Naive B cell (primary cell): ENCODE measurements at regions not wholly inside any gene's neighbourhood (a gene's known extent, or its start where the extent isn't known, plus 50 kb on each side); places are given as distances from the start of the nearest gene placed in this dataset.

ENCODE experiments used
- ATAC-seq, 2 donors: fragments of 150-1000 bp; cut with Tn5 transposase; 2 replicates each; pipeline ENCODE4 v1.10.0; 2021; ENCODE audit warnings: low read depth in 2 of 2, mild to moderate bottlenecking in 2 of 2, moderate library complexity in 2 of 2
- DNase-seq: peaks from one replicate; pipeline ENCODE4 v3.0.0; 2022
- H3K27ac Mint-ChIP-seq, 6 donors: one replicate each; pipeline ENCODE4 v1.8.0; 2020 to 2022; ENCODE audit warnings: mild to moderate bottlenecking in 6 of 6, mixed read lengths in 6 of 6, moderate library complexity in 5 of 6, inconsistent platforms in 2 of 6
- H3K27me3 Mint-ChIP-seq, 3 donors: one replicate each; pipeline ENCODE4 v1.8.0; 2021 to 2022; ENCODE audit warnings: mixed read lengths in 3 of 3, mild to moderate bottlenecking in 1 of 3
- H3K36me3 Mint-ChIP-seq, 2 donors: one replicate each; pipeline ENCODE4 v1.8.0; 2020 to 2022; ENCODE audit warnings: mixed read lengths in 2 of 2, inconsistent platforms in 1 of 2, mild to moderate bottlenecking in 1 of 2
- H3K4me1 Mint-ChIP-seq, 3 donors: one replicate each; pipeline ENCODE4 v1.8.0; 2020 to 2022; ENCODE audit warnings: mixed read lengths in 3 of 3, inconsistent platforms in 1 of 3, mild to moderate bottlenecking in 1 of 3, moderate library complexity in 1 of 3
- H3K4me3 Mint-ChIP-seq, 8 donors: one replicate each; pipeline ENCODE4 v1.8.0; 2020 to 2022; ENCODE audit warnings: mild to moderate bottlenecking in 8 of 8, mixed read lengths in 8 of 8, moderate library complexity in 8 of 8, inconsistent platforms in 2 of 8
- H3K9me3 Mint-ChIP-seq, 7 donors: one replicate each; pipeline ENCODE4 v1.8.0; 2020 to 2022; ENCODE audit warnings: mixed read lengths in 7 of 7, mild to moderate bottlenecking in 5 of 7, inconsistent platforms in 2 of 7, moderate library complexity in 1 of 7

GRCh38 chr5:146940295-146940694 is 61.7 kb upstream of the PPP2R2B start:
- H3K4me3 Mint-ChIP-seq, result no peak overlapping the region
- no peak overlapping the region for H3K27ac Mint-ChIP-seq
- peaks cover 0 to 6% (median 0%) of the 10 kb centered on the region in 3 donors for H3K27me3 Mint-ChIP-seq
- DNase-seq (no peak), ATAC-seq (no peak)
- no peaks in the 10 kb centered on the region for H3K36me3 Mint-ChIP-seq
- H3K9me3 Mint-ChIP-seq, result no peaks in the 10 kb centered on the region
- H3K4me1 Mint-ChIP-seq, result no peaks in the 10 kb centered on the region

GRCh38 chr5:146944019-146944418 is 65.5 kb upstream of the PPP2R2B start:
- peaks cover 0 to 6% (median 6%) of the 10 kb centered on the region in 3 donors for H3K27me3 Mint-ChIP-seq
- no peak overlapping the region for H3K27ac Mint-ChIP-seq
- H3K4me3 Mint-ChIP-seq, result no peak overlapping the region
- no peaks in the 10 kb centered on the region for H3K4me1 Mint-ChIP-seq
- no peak for DNase-seq
- no peaks in the 10 kb centered on the region for H3K36me3 Mint-ChIP-seq
- ATAC-seq, result no peak
- peaks cover 0 to 4% (median 0%) of the 10 kb centered on the region in 7 donors for H3K9me3 Mint-ChIP-seq

GRCh38 chr5:146944764-146945616 is 66.4 kb upstream of the PPP2R2B start:
- no peak for DNase-seq
- Mint-ChIP-seq H3K4me1 (no peaks in the 10 kb centered on the region), H3K27me3 (peaks cover 6 to 10% (median 6%) of the 10 kb centered on the region in 3 donors), H3K27ac (no peak overlapping the region), H3K9me3 (peaks cover 0 to 4% (median 0%) of the 10 kb centered on the region in 7 donors), H3K36me3 (no peaks in the 10 kb centered on the region), H3K4me3 (no peak overlapping the region)
- no peak for ATAC-seq

DNA sequence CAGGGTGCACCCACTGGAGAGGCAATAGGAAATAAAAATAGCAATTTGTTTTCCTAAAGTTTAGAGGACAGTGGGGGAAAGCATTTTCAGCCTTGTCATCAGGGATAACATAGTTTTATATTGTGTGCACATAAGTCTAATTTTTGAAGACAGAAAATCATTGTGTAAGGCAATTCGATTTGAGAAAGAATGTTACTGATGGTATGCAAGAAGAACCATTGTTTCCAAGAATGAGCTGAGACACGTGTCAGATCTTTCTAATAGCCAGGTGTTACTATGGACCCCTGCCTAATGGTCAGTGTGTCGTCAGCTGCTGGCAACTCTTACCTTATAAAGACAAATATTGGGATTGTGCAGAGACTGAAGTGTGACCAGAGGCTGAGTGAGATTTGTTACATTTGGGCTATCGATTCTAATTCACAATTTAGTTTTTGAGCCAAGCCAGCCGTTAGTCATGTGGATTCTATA is 67.1 kb upstream of the PPP2R2B start:
- peaks cover 6 to 10% (median 6%) of the 10 kb centered on the region in 3 donors for H3K27me3 Mint-ChIP-seq

GRCh38 chr5:146947181-146947941 is 68.8 kb upstream of the PPP2R2B start:
- Mint-ChIP-seq H3K4me3 (no peak overlapping the region), H3K4me1 (no peaks in the 10 kb centered on the region), H3K9me3 (peaks cover 0 to 4% (median 0%) of the 10 kb centered on the region in 7 donors), H3K27ac (no peak overlapping the region), H3K36me3 (no peaks in the 10 kb centered on the region), H3K27me3 (peaks cover 9 to 20% (median 10%) of the 10 kb centered on the region in 3 donors)
- no peak for ATAC-seq
- DNase-seq, result no peak

More for the DNA sequence above, 67.1 kb upstream of the PPP2R2B start:
- no peak overlapping the region for H3K27ac Mint-ChIP-seq
- no peak overlapping the region for H3K4me3 Mint-ChIP-seq
- DNase-seq, result no peak
- H3K36me3 Mint-ChIP-seq, result no peaks in the 10 kb centered on the region
- H3K9me3 Mint-ChIP-seq, result peaks cover 0 to 4% (median 0%) of the 10 kb centered on the region in 7 donors
- no peak for ATAC-seq
- no peaks in the 10 kb centered on the region for H3K4me1 Mint-ChIP-seq

DNA sequence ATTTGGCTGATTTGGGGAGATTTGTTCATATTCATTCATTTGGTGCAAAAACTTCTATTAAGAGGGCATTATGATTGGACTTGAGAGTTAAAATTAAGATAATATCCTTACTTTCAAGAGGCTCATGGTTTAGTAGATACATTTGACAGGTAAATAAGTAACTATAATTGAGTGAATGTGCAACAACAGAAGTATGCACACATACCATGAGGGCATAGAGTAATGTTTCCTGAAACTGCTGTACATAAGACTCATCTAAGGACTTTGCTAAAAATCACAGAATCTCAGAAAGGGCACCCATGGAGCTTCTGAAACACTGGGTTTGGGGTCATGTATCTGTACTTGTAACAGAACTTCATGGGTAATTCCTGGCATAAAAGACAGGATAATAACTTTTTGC is 70.1 kb upstream of the PPP2R2B start:
- Mint-ChIP-seq H3K4me3 (no peak overlapping the region), H3K27me3 (peaks cover 9 to 26% (median 12%) of the 10 kb centered on the region in 3 donors), H3K27ac (no peak overlapping the region), H3K4me1 (no peaks in the 10 kb centered on the region), H3K9me3 (peaks cover 0 to 4% (median 0%) of the 10 kb centered on the region in 7 donors), H3K36me3 (no peaks in the 10 kb centered on the region)
- no peak for ATAC-seq
- DNase-seq, result no peak

- no peak for DNase-seq
- peaks cover 0 to 4% (median 0%) of the 10 kb centered on the region in 7 donors for H3K9me3 Mint-ChIP-seq
- H3K4me3 Mint-ChIP-seq, result no peak overlapping the region
- H3K27ac Mint-ChIP-seq, result no peak overlapping the region
- no peaks in the 10 kb centered on the region for H3K36me3 Mint-ChIP-seq
- H3K4me1 Mint-ChIP-seq, result no peaks in the 10 kb centered on the region
- no peak for ATAC-seq
- H3K27me3 Mint-ChIP-seq, result peaks cover 9 to 26% (median 18%) of the 10 kb centered on the region in 3 donors
These were observed 73.6 kb upstream of the PPP2R2B start for GRCh38 chr5:146952168-146952567.

- peaks cover 12 to 15% (median 13%) of the 10 kb centered on the region in 3 donors for H3K27me3 Mint-ChIP-seq
- no peak for DNase-seq
- H3K9me3 Mint-ChIP-seq, result peaks cover 0 to 2% (median 0%) of the 10 kb centered on the region in 7 donors
- ATAC-seq, result no peak
- H3K4me3 Mint-ChIP-seq, result no peak overlapping the region
- no peaks in the 10 kb centered on the region for H3K36me3 Mint-ChIP-seq
- H3K27ac Mint-ChIP-seq, result no peak overlapping the region
- no peaks in the 10 kb centered on the region for H3K4me1 Mint-ChIP-seq
These were observed 77.7 kb upstream of the PPP2R2B start for GRCh38 chr5:146956217-146956616.

- Mint-ChIP-seq H3K4me1 (no peaks in the 10 kb centered on the region), H3K27me3 (peaks cover 0 to 11% (median 6%) of the 10 kb centered on the region in 3 donors), H3K9me3 (peaks cover 0 to 2% (median 0%) of the 10 kb centered on the region in 7 donors), H3K27ac (no peak overlapping the region), H3K36me3 (no peaks in the 10 kb centered on the region), H3K4me3 (no peak overlapping the region)
- DNase-seq (no peak), ATAC-seq (no peak)
These were observed 80.8 kb upstream of the PPP2R2B start for GRCh38 chr5:146959360-146959759.

- Mint-ChIP-seq H3K27me3 (peaks cover 0 to 6% (median 0%) of the 10 kb centered on the region in 3 donors), H3K9me3 (peaks cover 0 to 2% (median 0%) of the 10 kb centered on the region in 7 donors)
- ATAC-seq, result no peak
These were observed 84.3 kb upstream of the PPP2R2B start for GRCh38 chr5:146962801-146963355.

GRCh38 chr5:146965761-146966659 is 87.5 kb upstream of the PPP2R2B start:
- Mint-ChIP-seq H3K27ac (no peak overlapping the region), H3K9me3 (peaks cover 0 to 2% (median 0%) of the 10 kb centered on the region in 7 donors), H3K36me3 (no peaks in the 10 kb centered on the region), H3K4me1 (no peaks in the 10 kb centered on the region), H3K27me3 (no peaks in the 10 kb centered on the region), H3K4me3 (no peak overlapping the region)
- peak; percentile 35 for DNase-seq
- peak in 1 of 2 donors; percentile 44 for ATAC-seq

More at GRCh38 chr5:146962801-146963355, 84.3 kb upstream of the PPP2R2B start:
- Mint-ChIP-seq H3K4me3 (no peak overlapping the region), H3K4me1 (no peaks in the 10 kb centered on the region), H3K36me3 (no peaks in the 10 kb centered on the region), H3K27ac (no peak overlapping the region)
- DNase-seq, result no peak

- Mint-ChIP-seq H3K27ac (no peak overlapping the region), H3K9me3 (peaks cover 0 to 2% (median 0%) of the 10 kb centered on the region in 7 donors), H3K36me3 (no peaks in the 10 kb centered on the region), H3K27me3 (no peaks in the 10 kb centered on the region), H3K4me1 (no peaks in the 10 kb centered on the region), H3K4me3 (no peak overlapping the region)
- DNase-seq (no peak), ATAC-seq (no peak)
These were observed 89.1 kb upstream of the PPP2R2B start for GRCh38 chr5:146967646-146968045.
